ENCODE measurements at regions not wholly inside any gene's neighbourhood (a gene's known extent, or its start where the extent isn't known, plus 50 kb on each side); places are given as distances from the start of the nearest gene placed in this dataset.

DNA sequence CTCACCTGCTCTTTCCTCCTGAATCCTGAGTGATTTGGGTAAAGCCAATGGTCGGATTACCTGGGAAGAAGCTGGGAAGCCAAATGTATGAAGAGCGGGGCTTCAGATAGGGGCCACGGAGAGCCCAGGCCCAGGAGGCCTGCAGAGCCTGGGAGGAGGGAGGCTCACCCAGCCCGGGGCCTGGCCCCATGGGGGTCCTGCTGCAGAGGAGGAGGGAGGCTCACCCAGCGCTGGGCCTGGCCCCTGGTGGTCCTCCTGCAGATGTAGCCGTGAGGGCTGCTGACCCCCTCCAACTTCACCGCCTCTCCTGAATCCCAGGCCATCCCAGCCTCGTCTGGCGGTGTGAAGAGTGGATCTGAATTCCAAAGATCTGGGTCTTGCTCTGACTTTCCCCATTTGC lies 368.4 kb downstream of the THBS2 start:
- Mint-ChIP-seq H3K4me3 (peak overlapping the region; percentile 24 to 96 (median 44)), H3K27me3 (ENCODE audit: low read depth in 3 of 3) (peaks cover 7 to 11% (median 8%) of the 10 kb centered on the region in 3 donors), H3K36me3 (peaks cover 0 to 4% (median 3%) of the 10 kb centered on the region in 3 donors), H3K9me3 (no peaks in the 10 kb centered on the region), H3K27ac (peak overlapping the region; percentile 71 to 99 (median 92)), H3K4me1 (peaks cover 48 to 52% of the 10 kb centered on the region in 2 donors)
- no peak for DNase-seq

DNA sequence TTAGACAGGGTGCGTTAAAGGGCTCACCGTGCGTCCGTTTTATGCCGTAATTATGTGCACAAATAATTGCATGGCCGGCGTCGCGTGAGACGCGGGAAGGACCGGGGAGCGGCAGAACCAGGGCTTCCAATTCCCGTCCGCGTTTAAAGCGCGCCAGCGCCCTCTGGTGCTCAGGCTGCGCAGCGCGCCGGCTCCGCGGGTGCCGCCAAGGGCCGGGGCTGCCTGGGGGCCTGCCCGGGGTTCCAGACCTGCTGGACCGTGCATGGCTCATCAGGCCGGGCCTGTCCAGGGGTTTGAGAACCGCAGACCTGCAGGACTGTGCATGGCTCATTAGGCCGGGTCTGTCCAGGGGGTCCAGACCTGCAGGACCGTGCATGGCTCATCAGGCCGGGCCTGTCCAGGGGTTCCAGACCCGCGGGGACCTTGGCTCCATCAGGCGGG lies 369.0 kb downstream of the THBS2 start:
- peak overlapping the region; percentile 98 to 100 (median 99) for H3K27ac Mint-ChIP-seq
- DNase-seq, result no peak
- peak overlapping the region; percentile 72 to 96 (median 87) for H3K4me3 Mint-ChIP-seq
- no peaks in the 10 kb centered on the region for H3K9me3 Mint-ChIP-seq
- peaks cover 51 to 53% of the 10 kb centered on the region in 2 donors for H3K4me1 Mint-ChIP-seq
- H3K36me3 Mint-ChIP-seq, result peaks cover 0 to 4% (median 3%) of the 10 kb centered on the region in 3 donors
- H3K27me3 Mint-ChIP-seq (ENCODE audit: low read depth in 3 of 3), result peaks cover 7 to 11% (median 8%) of the 10 kb centered on the region in 3 donors

DNA sequence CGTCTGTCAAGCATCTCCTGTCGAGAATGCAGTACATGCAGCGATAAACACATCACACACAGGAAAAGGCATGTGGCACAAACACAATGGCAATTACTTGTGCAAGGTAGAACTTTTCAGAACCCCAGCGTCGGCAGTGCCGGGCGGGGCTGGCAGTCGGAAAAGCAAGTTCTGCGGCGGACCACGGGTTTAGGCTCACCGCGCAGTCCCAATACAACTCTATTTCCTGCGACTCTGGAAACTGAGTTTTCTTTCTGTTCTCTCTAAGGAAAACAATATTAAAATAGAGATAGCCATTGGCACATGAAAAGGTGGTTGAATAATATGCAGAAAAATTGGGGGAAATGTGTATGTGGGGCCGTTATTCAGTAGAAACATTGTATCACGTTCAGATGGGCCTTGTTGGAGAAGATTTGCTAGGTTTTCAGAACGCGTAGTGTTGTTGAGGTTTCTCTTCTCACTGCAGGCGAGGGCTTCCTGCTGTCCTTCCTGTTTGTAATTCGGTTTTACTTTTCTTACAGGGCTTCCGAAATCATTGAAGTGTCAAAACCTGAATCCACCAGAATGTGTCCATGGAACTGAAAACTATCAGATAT lies 369.5 kb downstream of the THBS2 start:
- Mint-ChIP-seq H3K9me3 (no peaks in the 10 kb centered on the region), H3K4me1 (peaks cover 56 to 58% of the 10 kb centered on the region in 2 donors), H3K27ac (peak overlapping the region; percentile 98 to 100 (median 99)), H3K4me3 (peak overlapping the region; percentile 72 to 96 (median 87)), H3K27me3 (ENCODE audit: low read depth in 3 of 3) (peaks cover 7 to 11% (median 8%) of the 10 kb centered on the region in 3 donors), H3K36me3 (peaks cover 0 to 4% (median 3%) of the 10 kb centered on the region in 3 donors)
- peak; percentile 84 to 88 (median 87) for DNase-seq

GRCh38 chr6:168883410-168884049 lies 370.1 kb downstream of the THBS2 start:
- Mint-ChIP-seq H3K9me3 (no peaks in the 10 kb centered on the region), H3K4me3 (peak overlapping the region; percentile 72 to 96 (median 87))

GRCh38 chr6:168880271-168880670 lies 373.4 kb downstream of the THBS2 start:
- H3K36me3 Mint-ChIP-seq, result peaks cover 0 to 4% (median 3%) of the 10 kb centered on the region in 3 donors
- no peak for DNase-seq
- no peaks in the 10 kb centered on the region for H3K9me3 Mint-ChIP-seq
- H3K4me1 Mint-ChIP-seq, result peaks cover 91 to 95% of the 10 kb centered on the region in 2 donors
- H3K27ac Mint-ChIP-seq, result peak overlapping the region; percentile 34 to 100 (median 98)
- H3K4me3 Mint-ChIP-seq, result peak overlapping the region in 2 of 5 donors; percentile 12 to 49
- peaks cover 12 to 28% (median 15%) of the 10 kb centered on the region in 3 donors for H3K27me3 Mint-ChIP-seq (ENCODE audit: low read depth in 3 of 3)

More at GRCh38 chr6:168883410-168884049, 370.1 kb downstream of the THBS2 start:
- H3K27me3 Mint-ChIP-seq (ENCODE audit: low read depth in 3 of 3), result peaks cover 7 to 11% (median 8%) of the 10 kb centered on the region in 3 donors
- H3K4me1 Mint-ChIP-seq, result peaks cover 62 to 63% of the 10 kb centered on the region in 2 donors
- peaks cover 0 to 4% (median 3%) of the 10 kb centered on the region in 3 donors for H3K36me3 Mint-ChIP-seq
- peak overlapping the region; percentile 98 to 100 (median 99) for H3K27ac Mint-ChIP-seq
- DNase-seq, result no peak

- Mint-ChIP-seq H3K4me1 (peaks cover 80 to 90% of the 10 kb centered on the region in 2 donors), H3K27ac (peak overlapping the region; percentile 89 to 99 (median 98)), H3K4me3 (peak overlapping the region; percentile 76 to 86 (median 80)), H3K27me3 (ENCODE audit: low read depth in 3 of 3) (peaks cover 8 to 19% (median 9%) of the 10 kb centered on the region in 3 donors), H3K9me3 (no peaks in the 10 kb centered on the region), H3K36me3 (no peaks in the 10 kb centered on the region)
- DNase-seq, result peak; percentile 82 to 88 (median 87)
Observed at GRCh38 chr6:168877821-168878282, 375.8 kb downstream of the THBS2 start.

DNA sequence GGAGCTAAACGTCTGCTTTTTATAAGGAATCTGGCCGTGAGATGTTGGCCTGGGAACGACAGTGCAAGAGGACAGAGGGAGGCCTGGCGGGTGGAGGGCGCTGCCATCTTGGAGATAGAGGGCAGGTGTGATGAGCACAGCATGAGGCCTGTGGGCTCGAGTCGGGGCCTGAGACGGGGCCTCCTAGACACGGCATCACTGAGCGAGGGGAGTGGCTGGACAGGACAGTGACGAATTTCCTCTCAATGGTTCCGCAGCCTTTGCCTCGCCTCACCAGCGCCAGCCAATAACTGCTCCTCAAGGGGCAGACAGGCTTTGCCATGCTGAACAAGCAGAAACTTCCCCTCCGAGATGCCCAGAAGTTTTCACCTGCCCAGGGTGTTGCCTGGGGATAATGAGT lies 376.7 kb downstream of the THBS2 start:
- peaks cover 71 to 81% of the 10 kb centered on the region in 2 donors for H3K4me1 Mint-ChIP-seq
- DNase-seq, result peak; percentile 26 to 35 (median 33)
- no peaks in the 10 kb centered on the region for H3K9me3 Mint-ChIP-seq
- peaks cover 8 to 19% (median 9%) of the 10 kb centered on the region in 3 donors for H3K27me3 Mint-ChIP-seq (ENCODE audit: low read depth in 3 of 3)
- no peaks in the 10 kb centered on the region for H3K36me3 Mint-ChIP-seq
- peak overlapping the region; percentile 76 to 86 (median 80) for H3K4me3 Mint-ChIP-seq
- peak overlapping the region; percentile 89 to 99 (median 98) for H3K27ac Mint-ChIP-seq

DNA sequence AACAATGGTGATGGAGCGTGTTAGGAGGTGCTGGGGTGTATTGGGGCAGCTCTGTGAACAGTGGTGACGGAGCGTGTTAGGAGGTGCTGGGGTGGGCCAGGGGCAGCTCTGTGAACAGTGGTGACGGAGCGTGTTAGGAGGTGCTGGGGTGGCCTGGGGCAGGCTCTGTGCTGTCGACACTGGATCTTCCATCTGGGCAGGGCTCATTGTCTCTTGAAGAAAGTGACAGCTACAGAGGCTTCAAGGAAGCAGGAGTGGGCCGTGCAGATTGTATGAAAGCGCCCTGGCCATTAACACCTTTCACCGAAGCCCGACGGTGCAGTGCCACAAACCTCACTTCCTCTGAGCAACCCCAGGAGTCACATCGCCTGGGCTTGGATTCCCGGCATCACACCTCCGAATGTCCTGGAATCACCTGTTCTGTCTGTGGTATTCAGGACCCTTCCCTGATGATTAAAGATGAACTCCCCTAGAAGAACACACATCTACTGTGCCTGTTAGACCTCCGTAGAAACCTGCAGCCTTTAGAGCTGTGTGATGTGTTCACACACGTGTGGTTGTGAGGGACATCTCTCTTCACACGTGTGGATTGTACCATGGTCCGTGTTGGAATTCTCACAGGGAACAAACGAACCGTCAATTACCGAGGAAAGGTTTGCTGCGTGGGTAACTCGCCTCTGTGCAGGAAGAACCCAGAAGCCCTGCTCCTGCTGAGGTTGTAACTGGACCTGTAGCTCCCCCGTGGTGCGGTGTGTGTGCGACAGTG lies 377.7 kb downstream of the THBS2 start:
- H3K9me3 Mint-ChIP-seq, result no peaks in the 10 kb centered on the region
- H3K27me3 Mint-ChIP-seq (ENCODE audit: low read depth in 3 of 3), result peaks cover 8 to 19% (median 9%) of the 10 kb centered on the region in 3 donors
- no peaks in the 10 kb centered on the region for H3K36me3 Mint-ChIP-seq
- H3K27ac Mint-ChIP-seq, result peak overlapping the region; percentile 89 to 99 (median 98)
- H3K4me3 Mint-ChIP-seq, result peak overlapping the region; percentile 58 to 80 (median 76)
- peaks cover 62 to 72% of the 10 kb centered on the region in 2 donors for H3K4me1 Mint-ChIP-seq
- DNase-seq, result peak; percentile 51 to 57 (median 56)

- Mint-ChIP-seq H3K4me1 (peaks cover 53 to 60% of the 10 kb centered on the region in 2 donors), H3K9me3 (no peaks in the 10 kb centered on the region), H3K27ac (peak overlapping the region in 2 of 6 donors; percentile 97 to 99)
Observed at GRCh38 chr6:168874637-168875036, 379.0 kb downstream of the THBS2 start.

GRCh38 chr6:168873278-168874190 lies 380.1 kb downstream of the THBS2 start:
- Mint-ChIP-seq H3K4me3 (no peak overlapping the region), H3K27me3 (ENCODE audit: low read depth in 3 of 3) (peaks cover 8 to 21% (median 9%) of the 10 kb centered on the region in 3 donors), H3K36me3 (no peaks in the 10 kb centered on the region), H3K4me1 (peaks cover 44 to 49% of the 10 kb centered on the region in 2 donors), H3K9me3 (no peaks in the 10 kb centered on the region), H3K27ac (peak overlapping the region in 3 of 6 donors; percentile 4 to 62 (median 30))
- DNase-seq, result no peak

More at GRCh38 chr6:168874637-168875036, 379.0 kb downstream of the THBS2 start:
- no peaks in the 10 kb centered on the region for H3K36me3 Mint-ChIP-seq
- H3K27me3 Mint-ChIP-seq (ENCODE audit: low read depth in 3 of 3), result peaks cover 8 to 21% (median 9%) of the 10 kb centered on the region in 3 donors
- no peak for DNase-seq
- peak overlapping the region in 2 of 5 donors; percentile 74 to 76 for H3K4me3 Mint-ChIP-seq

DNA sequence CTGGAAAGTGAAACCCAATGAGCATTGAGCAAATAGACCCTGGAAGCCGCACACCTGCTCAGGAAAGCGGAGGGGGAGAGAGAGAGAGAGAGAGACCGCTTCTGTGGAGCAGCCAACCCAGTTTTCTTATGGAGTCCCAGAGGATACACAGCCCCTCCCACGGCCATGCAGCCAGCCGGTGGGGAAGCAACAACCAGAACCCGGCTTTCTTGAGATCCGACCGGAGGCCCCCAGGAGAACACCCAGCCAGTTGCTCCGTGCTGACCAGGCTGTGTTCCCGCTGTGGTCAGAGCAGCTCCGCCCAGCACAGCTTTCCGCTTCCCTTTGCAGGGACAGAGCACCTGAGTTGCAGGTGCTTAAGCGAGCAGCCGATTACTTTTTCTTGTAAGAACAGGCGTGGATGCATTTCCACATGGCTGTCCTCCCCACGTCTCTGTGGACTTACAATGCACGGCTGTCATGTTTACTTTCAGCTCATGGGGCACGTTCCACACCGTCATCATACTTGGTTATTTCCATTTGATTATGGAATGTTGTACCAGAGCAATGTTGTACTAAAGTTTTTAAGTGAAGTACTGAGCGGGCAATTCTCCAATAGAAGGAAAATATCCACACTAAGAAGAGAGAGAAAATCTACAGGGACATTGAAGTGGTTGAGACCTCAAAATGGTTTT lies 381.9 kb downstream of the THBS2 start:
- Mint-ChIP-seq H3K9me3 (no peaks in the 10 kb centered on the region), H3K27me3 (ENCODE audit: low read depth in 3 of 3) (peaks cover 4 to 15% (median 5%) of the 10 kb centered on the region in 3 donors), H3K4me3 (no peak overlapping the region), H3K36me3 (no peaks in the 10 kb centered on the region), H3K27ac (no peak overlapping the region), H3K4me1 (peaks cover 26 to 32% of the 10 kb centered on the region in 2 donors)
- DNase-seq, result no peak

DNA sequence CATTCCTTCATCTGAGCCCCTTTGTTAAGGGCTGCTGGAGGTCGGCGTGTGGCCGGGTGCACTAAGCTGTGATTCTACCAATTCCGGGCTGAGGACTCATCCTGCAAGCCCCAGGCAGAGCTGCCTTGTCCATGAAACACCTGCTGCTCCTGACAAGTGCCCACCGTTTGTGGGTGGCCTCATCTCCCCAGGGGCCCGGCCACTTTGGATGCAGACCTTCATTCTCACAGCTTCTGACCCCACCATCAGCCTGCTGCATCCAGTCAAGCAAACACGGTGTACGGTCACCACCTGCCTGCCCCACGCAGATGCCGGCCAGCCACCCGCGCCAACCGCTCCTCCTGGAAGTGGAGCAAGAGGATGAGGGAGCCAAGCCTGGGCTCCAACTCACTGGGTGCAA lies 382.7 kb downstream of the THBS2 start:
- no peaks in the 10 kb centered on the region for H3K9me3 Mint-ChIP-seq

More for the DNA sequence above, 382.7 kb downstream of the THBS2 start:
- DNase-seq, result no peak
- Mint-ChIP-seq H3K27ac (no peak overlapping the region), H3K4me3 (no peak overlapping the region), H3K36me3 (no peaks in the 10 kb centered on the region), H3K4me1 (peaks cover 18 to 24% of the 10 kb centered on the region in 2 donors), H3K27me3 (ENCODE audit: low read depth in 3 of 3) (peaks cover 2 to 8% (median 5%) of the 10 kb centered on the region in 3 donors)
